ENCODE measurements at regions not wholly inside any gene's neighbourhood (a gene's known extent, or its start where the extent isn't known, plus 50 kb on each side); places are given as distances from the start of the nearest gene placed in this dataset.

DNA sequence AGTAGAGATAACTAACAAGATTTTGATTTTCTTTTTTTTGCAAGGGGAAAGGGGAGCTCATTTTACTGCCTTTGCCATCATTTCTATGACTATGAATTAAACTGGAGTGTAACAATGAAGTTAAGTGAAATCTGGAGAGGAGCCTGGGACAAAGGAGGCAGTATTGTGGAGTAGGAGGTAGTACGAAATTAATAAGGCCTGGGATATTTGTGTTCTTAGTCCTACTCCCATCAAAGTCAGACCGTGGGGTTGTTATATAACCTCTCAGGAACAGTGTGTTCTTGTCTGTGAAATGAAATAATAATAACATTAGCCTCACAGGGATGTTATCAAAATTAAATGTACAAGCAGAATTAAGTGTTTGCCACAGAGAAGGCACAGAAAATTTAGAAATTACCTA, 204.3 kb upstream of the EMCN start:
- no peak for DNase-seq

DNA sequence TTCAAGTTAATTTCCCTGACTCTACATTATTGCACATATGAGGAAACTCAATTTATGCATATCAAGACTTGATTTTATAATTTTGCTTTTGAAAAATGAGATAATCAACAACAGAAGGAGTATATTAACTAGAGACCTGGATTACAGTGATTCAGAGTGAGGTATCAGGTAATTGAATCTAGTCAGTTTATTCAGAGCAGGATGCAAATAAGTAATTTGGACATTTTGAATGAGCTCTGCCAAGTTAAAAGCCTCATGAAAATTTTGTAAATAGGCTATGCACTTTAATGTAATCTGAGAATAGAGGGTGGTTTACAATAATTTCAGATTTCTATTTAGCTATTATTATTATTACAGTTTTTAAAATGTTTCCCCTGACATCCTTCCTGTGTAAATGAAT, 203.7 kb upstream of the EMCN start:
- DNase-seq: no peak

DNA sequence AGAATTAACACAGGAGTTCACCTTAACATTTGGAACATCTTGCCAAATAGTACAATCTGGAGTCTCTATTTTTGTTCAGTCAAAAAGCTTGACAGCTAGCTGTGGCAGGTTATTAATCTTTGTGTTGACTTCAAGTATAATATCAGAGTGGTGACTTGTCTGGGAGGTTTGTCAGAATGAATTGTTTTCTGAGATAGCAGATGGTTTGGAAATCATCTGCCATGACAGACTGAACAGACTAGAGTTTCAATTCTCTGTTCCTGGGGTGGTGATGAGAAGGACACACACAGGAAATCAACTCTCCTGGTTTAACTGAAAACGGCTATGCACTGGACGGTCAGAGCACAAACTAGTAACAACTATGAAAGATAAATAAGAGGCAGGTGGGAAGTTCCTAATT, 203.3 kb upstream of the EMCN start:
- DNase-seq: no peak

DNA sequence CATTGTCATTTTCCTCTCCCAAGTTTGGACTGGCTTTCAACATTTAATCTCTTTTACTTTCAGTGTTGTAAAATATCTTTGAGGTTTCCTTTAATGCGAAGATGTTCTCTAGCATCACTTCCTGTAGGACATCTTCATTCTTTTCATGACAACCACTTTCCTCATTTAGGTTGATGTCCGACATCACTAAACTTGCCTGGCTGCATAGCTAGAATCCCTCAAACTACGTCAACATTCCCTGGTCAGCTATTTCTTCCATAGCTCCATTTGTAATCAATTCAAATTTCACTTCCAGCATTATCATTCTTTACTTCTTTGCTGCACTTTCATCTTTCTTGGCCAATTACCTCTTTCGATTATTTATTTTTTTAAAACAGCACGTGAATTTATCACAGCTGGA, 198.6 kb upstream of the EMCN start:
- DNase-seq: no peak

DNA sequence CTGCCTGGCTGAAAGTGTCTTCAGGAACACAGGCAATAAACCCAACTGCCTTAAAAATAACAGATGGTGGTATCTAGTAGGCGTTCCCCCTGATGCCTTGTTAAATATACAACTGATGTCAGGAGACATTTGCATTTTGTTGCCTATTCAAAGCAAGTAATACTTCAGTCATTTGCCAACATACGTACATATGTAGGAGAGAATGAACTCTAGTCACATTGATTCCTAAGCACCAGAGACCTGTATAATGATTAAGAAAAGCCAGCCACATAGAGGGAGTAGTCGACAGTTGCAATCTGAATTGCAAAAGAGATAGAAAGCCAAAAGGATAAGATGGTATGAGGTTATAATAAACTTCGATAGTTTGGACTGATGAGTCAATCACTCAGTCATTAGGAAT, 191.0 kb upstream of the EMCN start:
- no peak for DNase-seq

DNA sequence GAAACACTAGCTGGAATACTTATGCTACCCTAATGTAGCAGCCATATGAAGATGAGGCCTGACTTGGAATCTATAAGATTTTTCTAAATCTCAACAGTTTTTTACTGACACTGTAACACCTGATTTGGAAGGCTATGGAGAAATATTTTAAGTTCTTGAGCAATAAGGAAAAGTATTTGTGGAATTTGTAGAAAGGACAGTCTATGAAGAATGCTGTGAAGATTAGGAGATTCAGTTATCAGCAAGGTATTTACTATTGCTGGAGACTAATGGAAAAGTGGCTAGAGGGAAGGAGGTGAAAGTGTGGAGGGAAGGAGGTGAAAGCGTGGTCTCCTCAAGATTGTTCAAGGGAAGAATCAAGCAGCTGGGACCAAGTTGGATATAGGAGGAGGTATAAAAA, 190.0 kb upstream of the EMCN start:
- no peak for DNase-seq

DNA sequence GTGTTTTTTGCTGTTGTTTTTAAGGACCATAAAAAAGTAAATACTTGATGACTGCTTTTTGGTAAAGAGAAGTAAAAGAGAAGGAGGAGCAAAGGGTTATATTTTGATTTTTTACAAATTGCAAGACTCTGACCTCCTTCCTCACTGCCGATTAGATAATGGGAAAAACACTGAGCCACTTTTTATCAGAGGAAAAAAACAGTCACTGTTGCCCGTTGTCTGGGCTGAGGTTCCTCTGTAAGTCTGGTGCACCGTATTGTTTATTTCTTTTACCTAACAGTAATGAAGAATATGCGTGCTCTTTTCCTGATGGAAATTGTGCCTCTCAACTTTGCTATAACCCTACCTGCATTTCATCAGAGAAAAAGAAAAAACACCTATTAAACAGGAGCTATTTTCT, 178.7 kb upstream of the EMCN start:
- DNase-seq: no peak

DNA sequence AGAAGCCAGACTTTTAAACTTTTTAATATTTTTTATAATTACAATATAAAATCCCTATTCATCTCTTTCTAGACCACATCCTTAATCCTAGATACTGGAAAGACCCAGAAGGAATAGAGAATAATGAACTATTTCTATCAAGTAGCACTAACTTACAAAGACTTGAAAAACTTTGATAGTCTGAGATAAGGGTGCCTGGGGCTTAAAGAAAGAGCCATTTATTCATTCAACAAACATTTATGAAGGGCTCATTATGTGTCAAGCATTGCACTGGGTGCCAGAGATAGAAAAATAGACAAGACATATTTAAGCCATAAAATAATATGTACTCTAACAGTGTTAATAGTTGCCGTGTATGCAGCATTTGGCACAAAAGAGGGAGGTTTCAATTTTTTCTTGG, 178.0 kb upstream of the EMCN start:
- no peak for DNase-seq

DNA sequence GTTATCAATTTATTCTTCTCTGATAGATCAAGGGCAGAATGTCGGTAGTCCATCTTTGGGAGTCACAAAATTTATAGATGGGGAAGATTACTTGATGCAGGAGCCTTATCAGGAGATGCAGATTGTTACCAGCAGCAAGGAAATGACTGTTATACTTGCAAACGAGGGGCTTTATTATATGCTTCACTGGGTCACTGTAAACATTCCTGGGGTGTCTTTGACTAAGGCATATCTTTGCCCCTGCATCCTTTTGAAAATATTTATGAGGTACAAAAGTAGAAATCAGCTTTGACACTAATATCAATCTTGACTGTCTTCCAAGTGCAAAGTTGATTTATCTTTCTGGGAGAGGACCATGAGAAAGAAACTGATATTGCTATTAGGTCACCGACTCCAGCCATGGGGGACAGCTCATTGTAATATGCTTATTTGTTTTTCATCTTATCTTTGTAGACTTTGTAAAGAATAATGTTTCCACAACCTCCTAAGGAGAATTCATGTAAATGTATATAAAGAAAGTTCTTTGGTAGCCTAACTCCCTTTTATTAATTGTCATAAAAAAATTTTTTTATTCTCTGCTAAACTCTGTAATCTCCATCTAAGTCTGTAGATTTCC, 177.3 kb upstream of the EMCN start:
- DNase-seq: no peak

DNA sequence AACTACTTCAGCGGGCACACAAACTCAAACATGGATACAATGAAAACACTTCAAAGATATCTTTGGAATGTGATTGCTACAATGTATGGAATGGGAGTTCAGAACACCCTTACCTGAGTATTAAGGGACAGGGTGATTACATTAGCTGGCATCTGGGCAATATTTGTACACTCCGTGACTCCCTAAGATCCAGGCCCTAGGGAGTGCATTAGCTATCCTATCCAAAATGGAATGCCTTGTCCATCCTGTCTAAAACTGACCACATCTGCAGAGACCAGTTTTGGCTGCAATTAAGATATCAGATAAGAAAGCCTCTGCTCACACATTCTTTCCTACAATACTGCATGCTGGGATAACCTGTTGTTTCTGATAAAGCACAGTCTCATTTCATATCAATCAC, 176.6 kb upstream of the EMCN start:
- DNase-seq: no peak

DNA sequence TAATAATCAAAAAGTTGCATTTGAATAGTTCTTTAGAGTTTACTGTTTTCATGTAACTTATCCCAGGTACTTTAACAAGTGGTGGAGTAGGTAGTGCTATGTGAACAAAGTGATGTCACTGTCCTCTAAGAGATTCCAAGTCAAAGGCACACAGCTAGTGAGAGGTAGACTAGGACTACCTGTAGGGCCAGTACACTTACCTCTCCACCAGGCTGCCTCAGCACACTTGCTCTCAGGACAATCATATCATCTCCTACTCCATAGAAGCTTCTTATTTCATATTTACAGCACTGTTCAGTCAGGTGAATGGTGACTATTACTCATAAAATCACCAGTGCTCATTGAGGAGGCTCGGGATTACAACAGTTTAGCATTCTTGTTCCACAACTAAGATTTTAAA, 173.0 kb upstream of the EMCN start:
- DNase-seq: no peak

DNA sequence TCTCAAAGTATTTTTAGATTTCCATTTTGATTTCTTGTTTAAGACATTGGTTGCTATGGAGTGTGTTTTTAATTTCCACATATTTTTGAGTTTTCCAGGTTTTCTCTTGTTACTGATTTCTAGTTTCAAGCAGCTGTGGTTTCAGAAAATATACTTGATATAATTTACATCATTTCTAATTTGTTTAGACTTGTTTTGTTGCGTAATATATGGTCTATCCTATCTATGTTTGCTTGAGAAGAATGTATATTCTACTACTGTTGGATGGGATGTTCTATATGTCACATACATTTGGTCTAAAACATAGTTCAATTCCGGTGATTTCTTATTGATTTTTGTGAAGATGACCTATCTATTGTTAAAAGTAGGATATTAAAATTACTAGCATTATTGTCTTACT, 170.5 kb upstream of the EMCN start:
- DNase-seq: no peak

DNA sequence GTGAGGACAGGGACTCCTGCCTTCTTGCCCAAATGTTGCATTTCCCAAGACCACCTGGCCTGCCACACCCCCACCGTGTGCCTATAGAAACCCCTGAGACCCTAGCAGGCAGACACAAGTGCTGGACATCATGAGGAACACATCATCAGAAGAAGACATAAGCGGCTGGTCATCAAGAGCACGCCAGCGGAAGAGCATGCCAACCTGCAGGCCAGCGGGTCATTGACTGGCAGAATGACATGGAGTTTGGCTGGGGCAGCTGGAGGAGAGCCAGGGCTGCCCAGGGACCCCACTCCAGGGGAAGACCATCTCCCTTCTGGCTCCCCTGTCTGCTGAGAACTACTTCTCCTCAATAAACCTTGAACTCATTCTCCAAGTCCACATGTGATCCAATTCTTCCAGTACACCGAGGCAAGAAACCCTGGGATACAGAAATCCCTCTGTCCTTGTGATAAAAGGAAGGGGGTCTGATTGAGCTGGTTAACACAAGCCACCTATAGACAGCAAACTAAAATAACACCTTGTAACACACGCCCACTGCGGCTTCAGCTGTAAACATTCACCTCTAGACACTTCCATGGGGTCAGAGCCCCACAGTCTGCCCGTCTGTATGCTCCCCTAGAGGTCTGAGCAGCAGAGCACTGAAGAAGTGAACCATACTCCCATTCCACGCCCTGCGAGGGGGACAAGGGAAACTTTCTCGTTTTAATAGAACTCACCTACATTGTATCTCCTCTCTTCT, 164.8 kb upstream of the EMCN start:
- DNase-seq: no peak

DNA sequence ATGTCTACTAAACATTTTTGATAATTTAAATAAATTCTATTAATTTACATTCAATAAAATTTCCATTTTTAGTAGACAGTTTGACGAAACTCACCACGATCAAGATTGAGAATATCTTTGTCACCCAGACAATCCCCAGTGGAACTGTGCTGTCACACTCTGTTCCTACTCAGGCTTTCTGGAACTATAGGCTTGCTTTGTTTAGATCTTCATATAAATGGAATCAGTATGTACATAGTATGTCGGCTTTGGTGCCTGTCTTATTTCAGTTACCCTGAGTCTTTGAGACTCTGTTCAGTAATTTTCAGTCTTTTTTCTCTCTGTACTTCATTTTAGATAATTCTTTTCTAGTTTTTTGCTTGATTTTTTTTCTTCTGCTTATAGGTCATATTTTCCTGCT, 163.5 kb upstream of the EMCN start:
- DNase-seq: no peak

DNA sequence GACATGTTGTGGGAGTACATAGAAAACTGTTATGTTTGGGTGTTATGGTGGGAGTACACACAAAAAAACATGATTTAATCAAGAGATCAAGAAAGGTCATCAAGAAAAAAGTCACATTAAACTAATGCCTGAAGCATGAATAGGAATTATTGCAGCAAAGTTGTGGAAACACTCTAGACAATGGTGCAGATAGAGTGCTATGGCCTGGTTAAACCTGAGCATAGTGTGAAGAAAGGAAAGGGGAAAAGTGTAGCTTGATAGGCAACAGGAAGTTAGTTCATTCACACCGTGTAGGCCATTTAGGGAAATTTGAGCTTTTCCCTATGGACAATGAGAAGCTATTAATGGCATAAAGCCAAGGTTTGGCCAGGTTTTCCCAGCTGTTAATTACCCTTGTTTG, 162.1 kb upstream of the EMCN start:
- no peak for DNase-seq

DNA sequence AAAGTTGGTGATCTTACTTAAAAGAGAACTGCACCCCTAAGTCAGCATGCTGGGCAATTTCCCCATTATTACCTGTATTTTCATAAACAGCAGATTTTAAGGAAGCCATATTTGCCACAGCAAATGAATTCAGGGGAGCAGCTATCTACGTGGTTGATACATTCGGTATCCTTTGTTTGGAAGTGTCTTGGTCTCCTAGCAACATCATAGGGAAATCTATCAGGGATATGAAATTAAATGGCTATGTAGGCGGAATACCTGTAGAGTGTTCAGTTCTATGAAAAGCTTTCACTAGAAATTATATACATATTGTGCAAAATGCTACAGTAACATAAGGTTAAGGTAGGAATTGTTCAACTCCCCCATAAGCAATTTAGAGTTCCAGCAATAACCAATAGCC, 157.2 kb upstream of the EMCN start:
- no peak for DNase-seq

DNA sequence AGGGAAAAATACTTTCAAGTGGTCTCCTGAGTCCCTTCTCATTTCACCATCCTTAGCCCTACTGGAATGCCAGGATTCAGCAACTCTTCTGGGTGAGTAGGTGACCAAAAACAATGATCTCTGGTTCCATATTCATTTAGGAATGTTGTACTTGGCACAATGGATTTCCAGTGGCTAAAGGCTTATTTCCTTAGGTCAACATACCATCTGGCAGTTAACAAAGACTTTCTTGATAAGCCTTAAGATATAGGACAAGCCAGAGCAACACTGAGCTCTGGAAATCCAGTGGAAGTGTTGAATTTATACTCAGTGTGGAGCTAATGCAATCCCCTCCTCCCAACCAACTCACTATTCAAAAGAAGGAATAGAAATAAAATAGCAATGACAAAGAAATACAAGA, 139.4 kb upstream of the EMCN start:
- DNase-seq: no peak

DNA sequence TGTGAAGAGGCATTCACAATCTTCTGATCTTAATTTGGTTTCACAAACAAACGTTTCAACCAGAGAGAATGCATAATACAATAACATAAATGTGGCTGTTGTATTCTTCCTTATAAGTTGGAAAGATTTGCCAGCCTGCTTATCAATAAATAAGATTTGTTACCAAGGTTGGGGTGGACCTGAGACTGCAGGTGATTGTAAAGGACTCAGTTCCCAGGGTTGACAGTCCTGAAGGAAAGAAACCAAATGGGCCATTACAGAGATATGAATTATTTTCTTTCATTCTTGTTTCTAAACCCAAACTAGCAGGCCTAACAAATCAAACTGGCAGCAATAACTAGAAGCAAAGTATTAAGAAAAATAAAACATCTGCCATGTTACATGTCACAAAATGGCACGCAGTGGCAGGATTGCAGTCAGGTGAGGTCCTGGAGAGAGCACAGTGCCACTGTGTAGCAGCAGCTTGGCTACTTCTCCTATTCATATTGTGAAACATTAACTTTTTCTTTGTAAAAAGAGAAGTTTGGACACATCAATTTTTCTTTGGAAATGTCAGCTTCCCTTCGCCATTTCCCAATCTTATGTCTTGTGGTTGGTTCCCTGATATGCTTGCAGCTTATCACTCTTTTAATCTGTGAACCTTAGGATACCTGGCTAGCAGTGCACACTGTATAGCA, 133.8 kb upstream of the EMCN start:
- DNase-seq: no peak

DNA sequence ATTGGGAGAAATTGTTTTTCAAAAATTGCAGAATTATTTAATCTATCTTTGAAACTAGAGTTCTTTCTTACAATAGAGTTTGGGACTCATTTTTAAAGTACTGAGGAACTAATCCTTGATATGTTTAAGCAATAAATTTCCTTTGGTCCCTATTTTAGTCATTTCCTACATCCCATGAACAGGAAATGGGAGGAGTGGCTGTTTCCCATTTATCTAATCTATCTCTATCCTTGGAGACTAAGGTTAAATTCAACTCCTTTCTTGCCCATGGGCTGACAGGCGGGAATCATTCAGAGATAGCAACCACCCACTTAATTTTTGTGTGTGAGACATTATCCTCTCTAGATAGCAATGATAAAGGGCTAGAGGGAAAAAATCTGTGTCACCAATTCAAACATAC, 131.6 kb upstream of the EMCN start:
- no peak for DNase-seq

DNA sequence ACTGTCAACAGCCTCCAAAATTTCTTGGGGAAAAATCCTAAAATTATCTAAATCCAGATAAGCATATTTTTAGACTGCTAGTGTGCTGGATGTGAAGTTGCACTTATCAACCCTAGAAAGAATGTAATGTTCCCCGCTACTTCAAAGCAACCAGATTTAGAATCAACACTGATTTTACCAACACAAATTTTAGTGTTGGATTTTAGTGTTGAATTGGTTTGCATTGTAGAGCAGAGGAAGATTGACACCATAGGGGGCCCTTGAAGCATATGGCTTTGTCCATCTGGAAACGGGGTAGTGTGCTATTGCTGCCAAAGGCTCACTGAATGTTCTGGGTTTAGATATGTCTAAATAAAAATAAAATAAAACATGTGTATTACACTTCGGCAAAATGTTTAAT, 126.3 kb upstream of the EMCN start:
- DNase-seq: no peak

DNA sequence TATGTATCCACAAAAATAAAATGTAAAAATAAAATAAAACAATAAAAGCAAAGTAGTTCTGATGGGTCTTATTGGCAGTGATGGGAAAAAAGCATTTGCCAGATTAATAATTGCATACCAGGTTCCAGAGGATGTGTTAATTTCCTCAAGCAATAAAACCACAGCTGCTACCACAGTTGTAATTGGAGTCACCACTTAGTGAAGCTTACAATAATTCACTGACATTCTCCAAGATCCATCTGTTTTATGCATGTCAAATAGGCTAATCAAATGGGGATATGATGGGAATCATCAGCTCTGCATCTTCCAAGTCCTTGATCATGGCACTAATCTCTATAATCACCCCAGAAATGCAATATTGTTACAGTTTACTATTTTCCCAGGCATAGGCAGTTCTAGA, 123.5 kb upstream of the EMCN start:
- no peak for DNase-seq

DNA sequence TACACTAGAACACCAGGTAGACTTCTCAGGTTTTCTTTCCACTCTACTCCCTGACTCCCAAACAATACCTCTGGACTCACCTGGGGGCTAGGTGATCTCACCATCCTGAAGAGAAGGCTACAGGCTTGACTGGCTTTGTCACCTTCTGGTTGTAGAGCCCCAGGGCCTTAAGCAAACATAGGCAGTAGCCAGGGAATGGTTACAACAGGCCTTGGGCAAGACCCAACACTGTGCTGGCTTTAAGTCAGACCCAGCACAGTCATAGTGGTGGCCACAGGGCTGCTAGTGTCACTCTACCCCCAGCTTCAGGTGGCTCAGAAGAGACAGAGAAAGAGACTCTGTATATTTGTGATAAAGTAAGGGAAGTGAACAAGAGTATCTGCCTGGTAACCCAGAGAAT, 118.1 kb upstream of the EMCN start:
- no peak for DNase-seq

DNA sequence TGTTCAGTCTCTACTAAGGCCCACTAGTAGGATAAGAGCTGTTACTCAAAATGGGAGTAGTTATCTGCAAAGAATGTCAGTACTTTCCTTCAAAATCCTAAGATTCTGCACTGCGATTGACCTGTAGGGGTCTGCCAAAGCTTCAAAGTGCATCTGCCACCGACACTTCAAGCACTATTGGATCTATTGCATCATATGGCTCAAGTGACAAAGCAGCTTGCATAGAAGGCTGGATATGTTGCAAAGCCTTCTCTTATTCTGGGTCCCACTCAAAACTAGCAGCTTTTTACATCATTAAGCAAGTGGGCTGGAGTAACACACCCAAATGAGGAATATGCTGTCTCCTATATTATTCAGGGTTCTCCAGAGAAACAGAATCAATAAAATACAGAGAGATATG, 115.4 kb upstream of the EMCN start:
- no peak for DNase-seq

DNA sequence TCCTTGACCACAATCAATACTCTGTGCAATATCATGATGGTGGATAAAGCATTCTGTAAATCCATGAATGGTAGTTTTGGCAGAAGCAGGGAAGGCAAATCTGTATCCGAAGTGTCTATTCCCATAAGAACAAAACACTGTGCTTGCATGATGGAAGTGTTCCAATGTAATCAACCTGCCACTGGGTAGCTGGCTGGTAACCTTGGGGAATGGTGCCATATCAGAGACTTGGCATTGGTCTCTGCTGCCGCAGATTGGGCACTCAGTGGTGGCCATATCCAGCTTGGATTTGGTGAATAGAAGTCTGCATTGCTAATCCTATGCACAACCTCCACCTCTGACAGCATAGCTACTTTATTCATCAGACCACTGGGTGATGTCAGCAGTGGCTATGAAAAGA, 114.3 kb upstream of the EMCN start:
- DNase-seq: no peak

Measured in NCI-H1930 (cell line).